ENCODE measurements at regions not wholly inside any gene's neighbourhood (a gene's known extent, or its start where the extent isn't known, plus 50 kb on each side); places are given as distances from the start of the nearest gene placed in this dataset.

- TF ChIP-seq EP300 (IDR thresholded peaks at IDR 0.05; ENCODE audit: low read depth): no peak
- TF ChIP-seq POLR2A (IDR thresholded peaks at IDR 0.05): no peak
- TF ChIP-seq, protein P1, sequence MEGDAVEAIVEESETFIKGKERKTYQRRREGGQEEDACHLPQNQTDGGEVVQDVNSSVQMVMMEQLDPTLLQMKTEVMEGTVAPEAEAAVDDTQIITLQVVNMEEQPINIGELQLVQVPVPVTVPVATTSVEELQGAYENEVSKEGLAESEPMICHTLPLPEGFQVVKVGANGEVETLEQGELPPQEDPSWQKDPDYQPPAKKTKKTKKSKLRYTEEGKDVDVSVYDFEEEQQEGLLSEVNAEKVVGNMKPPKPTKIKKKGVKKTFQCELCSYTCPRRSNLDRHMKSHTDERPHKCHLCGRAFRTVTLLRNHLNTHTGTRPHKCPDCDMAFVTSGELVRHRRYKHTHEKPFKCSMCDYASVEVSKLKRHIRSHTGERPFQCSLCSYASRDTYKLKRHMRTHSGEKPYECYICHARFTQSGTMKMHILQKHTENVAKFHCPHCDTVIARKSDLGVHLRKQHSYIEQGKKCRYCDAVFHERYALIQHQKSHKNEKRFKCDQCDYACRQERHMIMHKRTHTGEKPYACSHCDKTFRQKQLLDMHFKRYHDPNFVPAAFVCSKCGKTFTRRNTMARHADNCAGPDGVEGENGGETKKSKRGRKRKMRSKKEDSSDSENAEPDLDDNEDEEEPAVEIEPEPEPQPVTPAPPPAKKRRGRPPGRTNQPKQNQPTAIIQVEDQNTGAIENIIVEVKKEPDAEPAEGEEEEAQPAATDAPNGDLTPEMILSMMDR (IDR thresholded peaks at IDR 0.05): no peak
- no peak for TF ChIP-seq POLR2AphosphoS5 (IDR thresholded peaks at IDR 0.05)
- in situ Hi-C loops (cut with MboI; ENCODE audit: low pct_ligation_motif_present in 1 of 4, low pct_unique_long_range_greater_than_20kb in 1 of 4, low sequenced_read_pairs in 3 of 4): no loop called here
- Histone ChIP-seq H3K9me3 (no peaks in the 10 kb centered on the region), H3K27me3 (no peaks in the 10 kb centered on the region), H3K36me3 (no peaks in the 10 kb centered on the region), H3K4me3 (no peak overlapping the region), H3K27ac (no peak overlapping the region), H3K4me1 (no peaks in the 10 kb centered on the region)
- DNase-seq: no peak
- 72 to 81% methylated on average over 2 of the region's 2 CpGs for WGBS, 2 donors (ENCODE audit: low coverage in 1 of 2)
- intact Hi-C loops (cut with DNase I; ENCODE audit: low total_unique reads): no loop called here
Measured at GRCh38 chr7:118046801-118047200, 137.2 kb upstream of the LSM8 start.

GRCh38 chr7:118052336-118052735, 131.6 kb upstream of the LSM8 start:
- H3K4me1 ChIP-seq: no peaks in the 10 kb centered on the region
- TF ChIP-seq EP300 (IDR thresholded peaks at IDR 0.05; ENCODE audit: low read depth): no peak
- TF ChIP-seq, protein P1 (IDR thresholded peaks at IDR 0.05): no peak
- no peak for TF ChIP-seq POLR2A (IDR thresholded peaks at IDR 0.05)
- no peak for TF ChIP-seq POLR2AphosphoS5 (IDR thresholded peaks at IDR 0.05)
- WGBS, 2 donors (ENCODE audit: low coverage in 1 of 2): 72 to 82% methylated on average over 6 of the region's 6 CpGs
- H3K4me3 ChIP-seq: no peak overlapping the region
- no peak for DNase-seq
- H3K36me3 ChIP-seq: no peaks in the 10 kb centered on the region
- no peaks in the 10 kb centered on the region for H3K27me3 ChIP-seq
- intact Hi-C loops (cut with DNase I; ENCODE audit: low total_unique reads): no loop called here
- H3K27ac ChIP-seq: no peak overlapping the region
- no peaks in the 10 kb centered on the region for H3K9me3 ChIP-seq
- in situ Hi-C loops (cut with MboI; ENCODE audit: low pct_ligation_motif_present in 1 of 4, low pct_unique_long_range_greater_than_20kb in 1 of 4, low sequenced_read_pairs in 3 of 4): no loop called here

- WGBS, 2 donors (ENCODE audit: low coverage in 1 of 2): 82 to 87% methylated on average over 4 of the region's 4 CpGs
- Histone ChIP-seq H3K9me3 (no peaks in the 10 kb centered on the region), H3K4me1 (no peaks in the 10 kb centered on the region), H3K27me3 (no peaks in the 10 kb centered on the region), H3K4me3 (no peak overlapping the region), H3K27ac (no peak overlapping the region), H3K36me3 (no peaks in the 10 kb centered on the region)
- no peak for DNase-seq
- no peak for TF ChIP-seq POLR2AphosphoS5 (IDR thresholded peaks at IDR 0.05)
- TF ChIP-seq, protein P1 (IDR thresholded peaks at IDR 0.05): no peak
- no peak for TF ChIP-seq POLR2A (IDR thresholded peaks at IDR 0.05)
- TF ChIP-seq EP300 (IDR thresholded peaks at IDR 0.05; ENCODE audit: low read depth): no peak
- in situ Hi-C loops (cut with MboI; ENCODE audit: low pct_ligation_motif_present in 1 of 4, low pct_unique_long_range_greater_than_20kb in 1 of 4, low sequenced_read_pairs in 3 of 4): no loop called here
- intact Hi-C loops (cut with DNase I; ENCODE audit: low total_unique reads): no loop called here
Measured at GRCh38 chr7:118053353-118053752, 130.6 kb upstream of the LSM8 start.

DNA sequence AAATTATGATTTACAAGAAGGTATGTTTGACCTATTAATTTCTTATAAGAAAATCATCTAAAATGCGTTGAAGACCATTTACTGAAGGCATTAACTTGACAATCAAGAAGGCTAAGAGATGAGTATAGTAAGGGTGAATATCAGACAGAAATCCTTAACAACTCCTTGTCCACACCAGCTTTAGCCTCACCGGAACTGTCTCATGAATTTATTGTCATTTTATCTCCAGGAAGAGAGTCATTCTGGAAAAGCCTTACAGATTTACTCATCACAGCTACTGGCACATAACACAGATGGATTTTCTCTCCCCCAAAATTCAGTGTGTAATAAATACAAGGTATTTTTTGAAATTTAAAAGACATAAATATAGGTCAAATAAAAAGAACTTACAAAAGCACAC, 129.4 kb upstream of the LSM8 start:
- in situ Hi-C loops (cut with MboI; ENCODE audit: low pct_ligation_motif_present in 1 of 4, low pct_unique_long_range_greater_than_20kb in 1 of 4, low sequenced_read_pairs in 3 of 4): no loop called here
- no peaks in the 10 kb centered on the region for H3K4me1 ChIP-seq
- no peak for DNase-seq
- H3K36me3 ChIP-seq: no peaks in the 10 kb centered on the region
- no peak overlapping the region for H3K4me3 ChIP-seq
- no peak for TF ChIP-seq POLR2AphosphoS5 (IDR thresholded peaks at IDR 0.05)
- TF ChIP-seq, protein P1 (IDR thresholded peaks at IDR 0.05): no peak
- TF ChIP-seq POLR2A (IDR thresholded peaks at IDR 0.05): no peak
- no peak for TF ChIP-seq EP300 (IDR thresholded peaks at IDR 0.05; ENCODE audit: low read depth)
- H3K9me3 ChIP-seq: no peaks in the 10 kb centered on the region
- 72 to 88% methylated on average over 2 of the region's 2 CpGs for WGBS, 2 donors (ENCODE audit: low coverage in 1 of 2)
- intact Hi-C loops (cut with DNase I; ENCODE audit: low total_unique reads): no loop called here
- no peak overlapping the region for H3K27ac ChIP-seq
- H3K27me3 ChIP-seq: no peaks in the 10 kb centered on the region
